HG03442 (cell line): ENCODE measurements at regions not wholly inside any gene's neighbourhood (a gene's known extent, or its start where the extent isn't known, plus 50 kb on each side); places are given as distances from the start of the nearest gene placed in this dataset.

Experiments used
- ATAC-seq: cut with Tn5 transposase; IDR thresholded peaks from one replicate; pipeline ENCODE4 v1.9.1; 2021; ENCODE audit warnings: mild to moderate bottlenecking, moderate library complexity; ENCODE audit not compliant: unreplicated experiment

DNA sequence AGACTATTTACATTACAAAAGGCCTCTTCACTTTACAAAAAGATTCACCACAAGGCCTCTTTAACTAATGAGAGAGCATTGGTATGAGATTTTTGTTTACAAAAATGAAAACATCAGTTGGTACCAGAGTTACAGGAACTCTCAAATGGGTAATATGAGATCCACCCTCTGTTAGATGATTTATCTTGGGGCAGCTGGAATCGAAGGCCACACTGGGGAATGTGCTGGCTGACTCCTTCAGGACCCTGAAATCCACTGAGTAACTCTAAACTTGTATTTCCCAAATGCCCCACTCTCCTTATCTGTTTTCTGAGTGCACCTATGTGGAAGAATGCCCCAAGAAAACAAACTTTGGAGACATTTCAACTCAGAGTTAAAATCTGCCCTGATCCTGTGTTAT lies 232.9 kb upstream of the F9 start:
- ATAC-seq, result no peak

DNA sequence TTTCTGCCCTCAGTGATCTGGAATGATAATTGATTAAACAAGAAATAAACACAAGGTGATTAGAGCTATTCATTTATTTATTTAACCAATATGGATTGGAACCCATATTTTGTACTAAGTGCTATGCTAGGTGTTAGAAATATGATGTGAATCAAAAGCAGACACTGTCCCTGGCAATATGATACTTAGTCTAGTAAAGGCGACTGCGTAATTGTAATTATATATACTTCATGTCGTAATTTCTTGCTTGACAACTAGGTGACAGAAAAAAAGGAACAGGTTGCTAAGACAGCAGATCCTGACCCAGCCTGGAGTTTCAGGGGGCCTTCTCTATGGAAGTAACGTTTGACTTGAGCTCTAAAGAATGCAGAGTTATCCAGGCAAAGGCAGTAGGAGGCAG lies 236.5 kb upstream of the F9 start:
- ATAC-seq, result no peak

DNA sequence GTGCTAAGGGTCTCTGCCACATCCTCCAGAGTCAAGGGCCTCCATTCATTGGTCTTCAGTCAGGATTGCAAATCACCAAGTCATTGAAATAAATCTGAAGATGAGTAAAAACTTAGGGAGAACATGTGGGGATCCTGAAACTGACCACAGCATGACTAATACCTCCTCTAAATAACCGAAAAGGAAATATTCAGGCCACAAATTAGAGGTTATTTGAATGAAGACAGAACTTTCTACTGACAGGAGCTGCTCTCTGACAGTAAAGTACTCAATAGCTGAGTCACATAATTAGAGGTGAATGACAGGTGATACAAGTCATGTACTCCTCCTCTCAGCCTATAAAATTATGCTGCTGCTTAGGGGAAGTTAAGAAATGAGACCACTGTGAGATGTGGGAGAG lies 240.2 kb upstream of the F9 start:
- ATAC-seq, result peak; percentile 93

DNA sequence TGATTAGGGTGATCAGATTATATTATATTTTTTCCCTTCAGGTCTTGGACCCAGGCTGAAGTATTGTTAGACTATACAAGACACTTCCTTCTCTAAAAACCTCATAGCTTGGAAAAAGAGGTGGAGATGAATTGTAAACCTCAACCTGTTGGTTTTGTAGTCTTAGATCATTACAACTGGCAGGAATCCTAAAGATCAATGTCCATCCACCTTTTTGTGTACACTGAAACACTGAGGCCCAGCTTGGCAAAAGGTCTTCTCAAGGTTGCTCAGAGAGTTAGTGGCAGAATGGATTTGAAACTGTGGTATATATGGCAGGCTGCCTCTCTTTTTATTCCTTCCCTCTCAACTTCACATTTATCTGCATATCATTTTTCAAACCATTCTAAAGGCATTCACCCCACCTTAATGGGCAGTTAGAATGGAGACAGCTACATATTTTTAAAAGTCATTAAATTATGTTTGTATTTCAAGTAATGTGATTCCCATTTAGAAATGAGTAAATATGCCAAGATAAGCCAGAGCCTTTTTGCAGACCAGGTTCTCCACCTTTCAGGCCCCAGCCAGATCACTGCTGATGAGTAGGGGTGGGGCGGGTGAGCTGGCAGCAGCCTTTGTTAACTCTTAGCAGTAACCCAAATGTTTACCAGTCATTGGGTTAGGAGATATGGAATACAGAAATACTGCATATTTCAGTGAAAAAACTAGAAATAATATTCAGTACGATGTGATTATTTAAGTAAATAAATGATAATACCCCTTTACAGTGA lies 243.2 kb upstream of the F9 start:
- ATAC-seq, result no peak

DNA sequence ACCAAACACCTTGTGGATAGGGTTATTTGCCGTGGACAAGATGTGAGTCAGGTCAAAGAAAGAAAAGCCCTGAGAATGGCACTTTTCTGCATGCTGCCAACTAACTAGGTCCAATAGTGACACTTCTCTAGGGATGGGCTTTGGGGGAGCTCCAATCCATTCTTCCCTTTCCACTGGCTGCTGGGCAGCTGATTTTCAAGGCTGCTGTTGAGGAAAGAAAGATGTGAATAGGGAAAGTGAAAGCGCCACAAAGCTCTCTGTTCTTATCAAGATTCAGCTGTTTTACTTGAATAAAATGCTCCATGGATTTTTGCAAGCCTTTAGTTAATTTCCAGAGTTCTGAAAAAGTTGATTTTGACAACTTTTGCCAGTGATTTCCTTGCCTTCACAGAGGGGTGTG lies 244.2 kb upstream of the F9 start:
- no peak for ATAC-seq

DNA sequence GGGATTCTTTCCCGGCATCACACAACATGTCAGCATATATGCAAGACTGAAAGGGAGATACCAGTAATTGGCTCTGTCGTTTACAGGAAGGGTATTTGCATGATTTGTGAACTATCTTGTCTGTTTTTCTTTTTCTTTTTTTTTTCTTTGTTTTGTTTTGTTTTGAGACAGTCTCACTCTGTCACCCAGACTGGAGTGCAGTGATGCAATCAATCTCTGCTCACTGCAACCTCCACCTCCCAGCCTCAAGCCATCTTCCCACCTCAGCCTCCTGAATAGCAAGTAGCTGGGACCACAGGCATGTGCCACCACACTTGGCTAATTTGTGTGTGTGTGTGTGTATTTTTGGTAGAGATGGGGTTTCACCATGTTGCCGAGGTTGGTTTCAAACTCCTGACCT lies 262.7 kb upstream of the F9 start:
- no peak for ATAC-seq

DNA sequence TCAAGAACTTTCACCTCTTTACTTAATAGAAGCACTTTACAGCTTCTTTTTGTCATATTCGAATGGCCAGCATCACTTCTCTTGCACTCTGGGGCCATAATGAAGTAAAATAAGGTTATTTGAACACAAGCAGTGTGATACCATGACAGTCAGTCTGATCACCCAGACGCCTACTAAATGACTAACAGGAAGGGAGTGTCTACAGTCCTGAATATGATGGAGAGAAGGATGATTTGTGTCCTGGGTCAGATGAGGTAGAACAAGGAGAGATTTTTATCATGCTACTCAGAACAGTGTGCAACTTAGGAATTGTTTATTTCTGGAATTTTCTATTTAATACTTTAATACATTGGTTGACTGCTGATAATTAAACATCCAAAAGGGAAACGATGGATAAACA lies 284.2 kb upstream of the F9 start:
- no peak for ATAC-seq

DNA sequence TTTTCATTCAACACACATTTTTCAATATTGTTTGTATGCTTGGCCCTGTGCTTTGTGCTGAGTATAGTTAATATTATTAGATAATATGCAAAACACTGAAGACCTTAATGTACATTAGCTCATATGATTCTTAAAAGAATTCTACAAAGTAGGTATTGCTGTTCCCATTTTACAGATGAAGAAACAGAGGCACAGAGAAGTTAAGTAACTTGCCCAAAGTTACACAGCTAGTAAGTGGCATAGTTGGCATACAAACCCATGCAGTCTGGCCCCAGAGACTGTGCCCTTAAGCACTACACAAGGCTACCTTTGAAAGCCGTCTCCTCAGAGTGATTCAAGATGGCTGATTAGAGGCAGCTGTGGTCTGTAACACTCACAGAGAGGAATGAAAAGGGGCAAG lies 293.4 kb upstream of the F9 start:
- ATAC-seq, result no peak

DNA sequence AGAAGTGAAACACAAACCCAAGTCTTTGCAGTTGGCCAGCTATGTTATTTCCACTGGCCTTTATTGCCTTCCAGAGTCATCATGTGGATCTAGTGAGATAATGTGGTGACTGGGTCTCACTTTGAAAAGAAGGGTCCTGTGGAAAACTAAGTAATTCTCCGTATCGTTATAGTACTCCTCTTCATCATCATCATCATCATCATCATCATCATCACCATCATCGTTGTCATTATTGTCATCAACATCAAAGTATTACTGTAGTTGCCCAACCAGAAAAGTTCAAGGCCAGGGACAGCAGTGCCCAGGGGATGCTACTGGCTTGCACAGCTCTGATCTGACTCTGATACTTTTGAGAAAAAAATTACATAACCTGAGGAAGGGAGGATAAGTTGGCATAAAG lies 295.6 kb upstream of the F9 start:
- ATAC-seq, result no peak

DNA sequence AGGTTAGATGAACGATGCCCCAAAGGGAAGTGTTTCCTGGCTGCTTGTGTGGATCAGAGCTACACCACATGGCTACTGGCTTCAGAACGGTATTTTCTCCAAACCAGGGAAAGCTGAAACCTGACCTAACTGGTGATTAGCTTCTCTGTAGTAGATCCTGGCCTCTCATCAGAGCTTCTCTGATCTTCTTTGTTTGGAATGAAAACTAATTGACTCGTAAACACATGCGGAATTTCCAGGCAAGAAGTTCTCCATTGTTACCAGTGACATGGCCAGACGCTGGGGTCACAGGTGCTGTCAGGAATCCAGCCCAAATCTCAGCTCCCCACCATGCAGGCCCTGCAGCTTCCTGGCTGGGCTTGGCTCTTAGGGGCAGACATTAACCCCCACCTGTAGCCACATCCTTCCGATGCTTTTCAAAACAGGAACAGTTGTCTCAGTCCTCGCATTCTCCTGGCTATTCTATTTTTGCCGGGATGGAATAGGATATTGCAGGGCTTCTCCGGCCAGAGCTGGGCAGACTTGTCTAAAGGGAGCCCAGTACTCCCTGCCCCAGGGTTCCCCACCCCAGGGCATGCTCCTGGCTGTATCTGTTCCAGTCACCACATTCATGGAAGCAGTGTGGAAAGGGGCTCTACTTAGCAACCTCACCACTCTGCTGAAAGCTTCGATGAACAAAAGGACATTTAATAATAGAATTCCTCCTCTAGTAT lies 305.4 kb upstream of the F9 start:
- no peak for ATAC-seq

DNA sequence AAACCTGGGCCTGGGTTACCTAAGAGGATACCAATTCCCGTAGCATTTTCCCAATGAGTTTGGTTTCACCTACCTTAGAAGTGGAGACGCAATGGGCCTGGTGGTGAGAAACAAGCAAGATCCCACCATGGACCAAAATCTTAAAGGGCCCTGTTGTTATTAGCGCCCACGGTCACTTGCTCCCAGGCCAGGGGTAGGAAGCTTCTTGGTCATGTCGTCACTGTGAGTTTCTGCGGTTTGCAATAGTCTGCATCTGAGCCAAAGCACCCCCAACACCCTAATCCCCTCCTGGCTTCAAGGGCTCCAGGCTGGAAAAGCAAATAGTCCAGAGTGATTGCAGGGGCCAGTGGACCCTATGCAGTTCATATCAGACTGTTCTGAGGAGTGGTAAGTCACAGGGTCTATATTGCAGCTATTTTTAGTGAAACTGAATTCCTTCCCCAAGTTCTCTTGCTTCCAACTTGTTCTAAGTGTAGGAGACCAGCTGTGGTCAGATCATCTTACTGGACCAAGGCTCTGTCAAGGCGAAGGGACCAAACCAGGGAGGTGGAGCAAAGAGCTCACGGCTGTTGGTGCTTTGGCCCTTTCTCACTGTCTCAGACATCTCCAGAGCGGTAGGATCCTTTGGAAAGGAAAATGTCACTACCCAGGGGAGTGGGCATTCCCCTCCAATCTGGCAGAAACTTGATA lies 307.9 kb upstream of the F9 start:
- ATAC-seq, result no peak

DNA sequence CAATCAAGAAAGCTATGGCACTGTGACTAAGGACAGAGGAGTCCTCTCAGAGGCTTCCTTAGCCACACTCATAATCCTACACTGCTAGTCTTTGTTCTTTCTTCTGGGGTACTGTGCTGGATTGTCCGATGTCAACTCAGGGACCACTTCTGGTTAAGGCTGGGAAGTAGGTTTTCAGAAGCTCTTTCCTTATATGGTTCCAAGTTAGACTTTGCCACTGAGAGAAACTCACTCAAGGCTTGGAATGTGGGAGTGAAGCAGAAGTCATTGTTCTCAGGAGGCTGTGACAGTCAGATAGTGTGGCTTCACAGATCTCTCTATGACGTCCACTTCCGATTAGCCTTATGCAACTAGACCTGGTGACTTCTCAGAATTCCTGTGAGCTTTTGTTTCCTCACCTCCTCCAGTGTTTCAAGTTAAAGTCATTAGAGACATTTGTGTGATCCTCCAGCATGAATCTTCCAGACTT lies 317.3 kb upstream of the F9 start:
- no peak for ATAC-seq

DNA sequence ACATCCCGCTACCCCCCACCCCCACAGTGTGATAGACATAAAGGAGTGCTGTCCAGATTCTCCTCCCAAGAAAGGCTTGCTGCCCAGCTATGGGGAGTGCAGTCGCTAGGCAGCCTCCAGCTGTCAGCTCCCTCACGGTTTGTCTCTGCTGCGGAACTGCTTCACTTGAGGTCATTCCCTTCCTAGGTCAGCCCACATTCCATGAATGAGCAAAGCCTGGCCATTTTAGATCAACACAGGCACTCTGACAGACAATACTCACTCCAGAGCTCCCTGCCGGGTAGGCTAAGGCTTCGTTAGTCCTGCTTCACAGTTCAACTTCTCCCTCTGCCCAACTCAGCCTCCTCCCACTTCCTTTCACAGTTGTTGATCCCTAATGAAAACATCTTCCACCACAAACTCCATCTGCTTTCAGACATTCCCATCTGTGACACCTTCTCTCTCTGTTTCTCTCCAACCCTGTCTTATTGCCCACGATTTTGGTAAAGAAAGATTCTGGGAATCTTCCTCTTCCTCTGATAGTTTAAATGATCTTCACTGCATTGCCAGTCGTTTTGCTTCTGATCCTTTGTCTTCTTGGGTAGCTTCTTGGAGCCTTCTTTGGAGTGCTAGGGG lies 318.9 kb upstream of the F9 start:
- no peak for ATAC-seq

DNA sequence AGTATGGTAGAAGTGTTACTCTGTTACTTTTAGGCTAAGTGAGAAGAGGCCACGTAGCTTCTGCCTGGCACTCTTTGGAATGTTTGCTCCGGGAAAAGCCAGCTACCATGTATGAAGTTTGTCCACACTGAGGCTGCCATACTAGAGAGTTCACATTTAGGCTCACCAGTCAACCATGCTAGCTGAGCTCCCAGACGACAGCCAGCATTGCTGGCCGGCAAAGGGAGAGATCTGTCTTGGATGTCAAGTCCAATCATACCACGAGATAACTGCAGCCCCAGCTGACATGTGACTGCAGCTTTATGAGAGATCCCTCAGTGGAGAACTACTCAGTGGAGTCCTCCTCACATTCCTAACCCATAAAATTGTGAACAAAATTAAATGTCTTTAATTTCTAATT lies 321.2 kb upstream of the F9 start:
- no peak for ATAC-seq

DNA sequence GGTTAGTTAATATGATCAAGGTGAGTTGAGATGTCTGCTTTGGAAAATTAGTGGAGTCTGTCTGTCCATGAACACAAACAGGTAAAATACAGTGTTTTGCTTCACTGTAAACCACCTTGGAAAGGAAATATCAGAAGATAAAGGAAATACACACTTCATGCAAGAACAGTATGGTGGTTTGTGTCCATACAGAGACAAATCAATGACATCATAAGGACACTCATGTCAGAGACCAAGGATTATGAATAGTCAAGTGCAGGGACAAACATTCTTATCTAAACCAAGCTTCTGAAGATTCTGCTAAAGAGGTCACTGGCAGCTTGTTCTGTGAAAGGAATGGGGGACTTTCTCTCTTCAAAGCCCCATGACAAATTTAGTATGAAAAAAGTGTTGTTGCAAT lies 322.9 kb upstream of the F9 start:
- ATAC-seq, result no peak

DNA sequence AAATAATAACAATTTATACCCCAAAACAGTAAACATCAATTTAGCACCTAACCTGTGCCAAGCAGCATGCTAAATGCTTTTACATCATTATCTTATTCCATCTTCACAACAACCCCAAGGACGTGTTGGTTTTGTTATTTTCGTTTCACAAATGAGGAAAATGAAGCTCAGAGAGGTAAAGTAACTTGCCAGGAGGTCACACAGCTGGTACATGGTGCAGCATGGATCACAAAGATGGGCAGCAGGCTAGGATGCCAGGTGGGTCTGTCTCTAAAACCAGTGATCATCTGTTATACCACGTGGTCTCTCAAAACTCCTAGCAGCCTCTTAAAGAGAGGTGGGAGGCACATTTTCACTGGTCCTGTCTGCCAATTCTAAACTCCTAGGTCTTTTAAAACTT lies 323.6 kb upstream of the F9 start:
- ATAC-seq, result no peak

DNA sequence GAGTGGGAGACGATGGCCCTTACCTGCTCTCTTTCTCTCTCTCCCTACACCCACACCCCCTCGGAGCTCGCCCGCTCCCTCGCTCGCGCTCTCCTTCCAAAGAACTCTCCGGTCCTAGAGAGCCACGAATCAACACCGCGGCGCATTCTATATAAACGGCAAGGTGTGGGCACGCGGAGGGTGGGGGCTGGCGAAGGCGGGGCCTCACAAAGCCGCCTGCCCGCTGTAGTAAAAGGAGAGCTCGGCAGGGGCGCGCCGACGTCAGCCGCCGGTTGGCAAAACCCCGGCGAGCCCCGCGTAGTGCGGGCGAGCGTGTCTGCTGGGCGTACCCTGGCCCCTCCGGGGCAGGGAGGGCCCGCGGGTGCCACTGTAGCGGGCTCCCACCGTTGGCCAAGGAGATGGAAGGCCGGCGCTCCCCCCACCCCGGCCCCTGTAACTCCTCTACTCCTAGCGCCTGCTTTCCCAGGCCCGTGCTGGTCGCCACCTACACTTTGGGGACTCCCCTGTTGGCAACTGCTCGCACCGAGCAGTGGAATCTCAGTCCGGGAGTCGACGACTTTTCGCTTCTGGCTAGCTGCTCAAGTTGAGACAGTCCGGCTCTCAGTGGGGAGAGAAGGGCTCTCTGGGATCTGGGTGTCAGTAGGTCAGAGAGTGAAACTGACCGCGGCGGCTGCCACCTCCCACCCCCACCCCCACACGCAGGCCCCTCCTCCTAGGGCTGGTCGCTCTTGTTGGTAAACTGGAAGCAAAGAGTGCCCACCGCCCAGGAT lies 325.5 kb upstream of the F9 start:
- ATAC-seq, result no peak

DNA sequence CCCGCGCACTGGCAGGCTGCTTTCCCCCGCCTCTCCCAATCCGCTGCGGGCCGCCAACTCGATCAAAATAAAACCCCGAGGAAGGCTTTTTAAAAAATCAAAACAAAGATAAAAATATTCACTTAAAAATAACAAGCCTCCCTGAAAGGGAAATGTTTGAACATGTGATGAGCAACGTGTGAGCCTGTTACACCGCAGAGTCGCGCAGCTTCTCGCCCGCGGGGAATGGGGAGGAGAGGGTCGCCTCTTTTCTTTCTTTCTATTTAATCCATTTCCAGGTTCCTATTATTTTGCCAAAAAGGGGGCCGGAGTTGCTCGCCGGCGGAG lies 326.0 kb upstream of the F9 start:
- ATAC-seq, result no peak

DNA sequence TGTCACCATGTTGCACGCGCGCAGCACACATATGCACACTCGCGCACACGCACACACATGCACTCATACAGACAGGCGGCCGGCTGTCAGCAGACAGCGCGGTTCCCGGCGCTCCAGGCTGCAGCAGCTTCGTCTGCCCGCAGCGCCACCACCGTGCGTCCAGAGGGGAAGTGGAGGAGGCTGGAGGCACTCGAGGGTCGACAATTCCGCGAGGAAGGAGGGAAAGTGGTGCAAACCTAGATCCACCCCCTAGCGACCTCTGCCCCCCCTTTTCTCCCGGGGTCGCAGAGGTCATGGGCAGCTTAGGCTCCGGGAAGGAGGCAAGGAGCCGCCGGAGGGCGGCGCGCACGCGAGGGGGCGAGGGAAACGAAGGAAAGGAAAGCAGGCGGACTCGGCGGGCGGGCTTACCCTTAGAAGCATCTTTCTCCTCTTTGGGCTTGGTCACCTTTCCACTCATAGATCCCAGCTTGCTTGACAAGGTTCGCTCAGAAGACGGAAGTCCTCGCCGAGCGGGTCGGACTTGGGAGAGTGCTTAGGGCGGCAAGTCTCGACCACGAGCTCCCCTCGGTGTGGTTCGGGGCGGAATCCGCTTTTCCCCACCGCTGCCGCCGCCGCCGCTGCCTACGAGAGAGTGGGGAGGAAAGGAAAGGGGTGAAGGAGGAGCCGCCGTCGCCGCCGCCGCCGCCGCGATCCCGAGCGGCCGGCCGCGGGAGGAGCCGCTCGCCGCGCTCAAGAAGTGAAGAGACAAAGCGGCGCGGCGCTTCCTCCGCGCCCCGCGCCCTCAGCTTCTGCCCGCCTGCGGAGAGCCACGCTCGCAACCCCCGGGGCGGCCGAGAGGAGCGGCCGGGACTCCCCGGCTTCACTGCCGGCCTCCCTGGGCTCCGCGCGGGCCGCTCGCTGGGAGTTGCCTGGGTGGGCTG lies 326.6 kb upstream of the F9 start:
- no peak for ATAC-seq
